ENCODE measurements at regions not wholly inside any gene's neighbourhood (a gene's known extent, or its start where the extent isn't known, plus 50 kb on each side); places are given as distances from the start of the nearest gene placed in this dataset.

- ATAC-seq = no peak
- H3K9ac ChIP-seq (ENCODE audit: control insufficient read depth, insufficient read depth, low read length) = no peak overlapping the region
- H3K4me1 ChIP-seq (ENCODE audit: control insufficient read depth, insufficient read depth, low read length) = no peaks in the 10 kb centered on the region
- H3K9me3 ChIP-seq (replicated peaks; ENCODE audit: control insufficient read depth, insufficient read depth, low read length) = no peaks in the 10 kb centered on the region
- ChIA-PET RAD21 (ENCODE audit: unreplicated experiment) (no interaction called here), SMC1A (ENCODE audit: uncharacterized antibody, unreplicated experiment) (interaction anchor here (1.9 kb wide), 1 partner anchor 13 kb away, joined by 4 read pairs; no protein-coding TSS in a partner anchor), CTCF (no interaction called here), POLR2A (no interaction called here)
- no peaks in the 10 kb centered on the region for H3K36me3 ChIP-seq (ENCODE audit: control insufficient read depth in 2 of 2, insufficient read depth in 2 of 2, low read length in 1 of 2)
- no peak overlapping the region for H3K27ac ChIP-seq (ENCODE audit: control insufficient read depth, insufficient read depth)
- no peaks in the 10 kb centered on the region for H3K27me3 ChIP-seq (replicated peaks in 1 of 2; ENCODE audit: control insufficient read depth in 2 of 2, insufficient read depth in 2 of 2, low read length in 1 of 2)
- in situ Hi-C loops (cut with MboI) = no loop called here
- BruUV-seq (replicated peaks) = no TSS peak
- TF ChIP-seq STAT1 (conservative IDR thresholded peaks at IDR 0.05) (no peak), POLR2A (IDR thresholded peaks at IDR 0.05; ENCODE audit: low read depth, low read length) (no peak), E4F1 (IDR thresholded peaks at IDR 0.05; ENCODE audit: borderline replicate concordance, partially characterized antibody) (no peak), CTCF (IDR thresholded peaks at IDR 0.05 in 2 of 3, conservative IDR thresholded peaks at IDR 0.05 in 1 of 3; ENCODE audit: control insufficient read depth in 2 of 3, extremely low read depth in 1 of 3, insufficient read depth in 1 of 3, low read depth in 3 of 3, low read length in 3 of 3) (no peak)
- no peaks in the 10 kb centered on the region for H3K79me2 ChIP-seq (ENCODE audit: control insufficient read depth, insufficient read depth, low read length)
- no peaks in the 10 kb centered on the region for H4K20me1 ChIP-seq (ENCODE audit: control insufficient read depth, insufficient read depth)
- 11% methylated on average over 2 of the region's 2 CpGs for WGBS (ENCODE audit: insufficient coverage, insufficient replicate concordance, low lambda C conversion rate, missing lambda C conversion rate)
- no peak overlapping the region for H2AFZ ChIP-seq (ENCODE audit: control insufficient read depth, low read depth, low read length)
- no peak for FAIRE-seq
- no peak overlapping the region for H3K4me2 ChIP-seq (ENCODE audit: control insufficient read depth, insufficient read depth)
- H3K4me3 ChIP-seq = no peak overlapping the region
- intact Hi-C loops (cut with micrococcal nuclease; ENCODE audit: unreplicated experiment) = no loop called here
- no peak for DNase-seq (ENCODE audit: low read depth, low spot score)
These were observed 1026.6 kb downstream of the RAPGEF2 start for GRCh38 chr4:160129439-160129838.
